ENCODE measurements at regions not wholly inside any gene's neighbourhood (a gene's known extent, or its start where the extent isn't known, plus 50 kb on each side); places are given as distances from the start of the nearest gene placed in this dataset.
"Not testable (repeated sequence)": the region's sequence is repeated elsewhere in the genome, so short reads cannot be mapped to it uniquely, and the experiment has no call there.

DNA sequence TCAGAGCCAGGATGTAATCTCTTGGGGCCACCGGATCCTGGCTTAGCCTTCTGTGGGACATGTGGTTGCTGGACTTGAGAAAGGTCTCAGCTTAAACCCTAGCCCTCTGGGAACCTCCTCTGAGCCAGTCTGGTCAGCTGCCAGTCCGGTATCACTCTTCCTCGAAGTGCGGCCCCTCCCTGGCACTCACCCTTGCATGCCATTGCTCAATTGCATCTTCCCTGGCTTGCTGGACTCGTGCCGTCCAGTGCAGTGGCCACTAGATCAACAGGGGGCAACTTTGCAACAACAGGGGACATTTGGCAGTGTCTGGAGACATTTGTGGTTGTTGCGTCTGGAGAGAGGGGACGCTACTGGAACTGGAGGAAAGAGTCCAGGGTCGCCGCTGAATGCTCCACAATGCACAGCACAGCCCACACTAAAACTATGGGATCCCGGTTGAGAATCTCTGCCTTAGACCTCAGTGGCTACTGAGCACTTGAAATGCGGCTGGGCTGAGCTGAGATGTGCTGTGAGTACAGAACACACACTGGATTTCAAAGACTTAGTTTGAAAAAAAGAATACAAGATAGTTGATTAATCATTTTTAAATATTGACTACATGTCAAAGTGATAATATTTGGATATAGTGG, 152.1 kb downstream of the TFAP2C start:
- Mint-ChIP-seq H3K4me3 (no peak overlapping the region), H3K27me3 (ENCODE audit: low read depth) (peaks cover 8% of the 10 kb centered on the region), H3K9me3 (no peaks in the 10 kb centered on the region), H3K36me3 (ENCODE audit: insufficient read depth in 1 of 3, low read depth in 3 of 3) (no peaks in the 10 kb centered on the region), H3K27ac (peak overlapping the region in 1 of 3 experiments; percentile 11; a peak in 1 of 7 replicates), H3K4me1 (peaks cover 21 to 29% of the 10 kb centered on the region in 2 experiments)
- H3K18ac ChIP-seq (ENCODE audit: insufficient read length, low read depth, low read length), result no peak overlapping the region
- no peak overlapping the region for H4K91ac ChIP-seq (ENCODE audit: insufficient read length, low read depth, low read length)
- H2AK5ac ChIP-seq (ENCODE audit: insufficient read length, low read length), result no peak overlapping the region
- TF ChIP-seq, protein P1, sequence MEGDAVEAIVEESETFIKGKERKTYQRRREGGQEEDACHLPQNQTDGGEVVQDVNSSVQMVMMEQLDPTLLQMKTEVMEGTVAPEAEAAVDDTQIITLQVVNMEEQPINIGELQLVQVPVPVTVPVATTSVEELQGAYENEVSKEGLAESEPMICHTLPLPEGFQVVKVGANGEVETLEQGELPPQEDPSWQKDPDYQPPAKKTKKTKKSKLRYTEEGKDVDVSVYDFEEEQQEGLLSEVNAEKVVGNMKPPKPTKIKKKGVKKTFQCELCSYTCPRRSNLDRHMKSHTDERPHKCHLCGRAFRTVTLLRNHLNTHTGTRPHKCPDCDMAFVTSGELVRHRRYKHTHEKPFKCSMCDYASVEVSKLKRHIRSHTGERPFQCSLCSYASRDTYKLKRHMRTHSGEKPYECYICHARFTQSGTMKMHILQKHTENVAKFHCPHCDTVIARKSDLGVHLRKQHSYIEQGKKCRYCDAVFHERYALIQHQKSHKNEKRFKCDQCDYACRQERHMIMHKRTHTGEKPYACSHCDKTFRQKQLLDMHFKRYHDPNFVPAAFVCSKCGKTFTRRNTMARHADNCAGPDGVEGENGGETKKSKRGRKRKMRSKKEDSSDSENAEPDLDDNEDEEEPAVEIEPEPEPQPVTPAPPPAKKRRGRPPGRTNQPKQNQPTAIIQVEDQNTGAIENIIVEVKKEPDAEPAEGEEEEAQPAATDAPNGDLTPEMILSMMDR (conservative IDR thresholded peaks at IDR 0.05), result no peak
- no peak overlapping the region for H4K8ac ChIP-seq (replicated peaks; ENCODE audit: insufficient read length, low read depth, low read length)
- DNase-seq, result no peak
- no peaks in the 10 kb centered on the region for H4K20me1 ChIP-seq (ENCODE audit: control insufficient read depth, insufficient read depth, insufficient read length)
- no peaks in the 10 kb centered on the region for H3K79me1 ChIP-seq (ENCODE audit: insufficient read depth, low read depth, low read length, poor library complexity, severe bottlenecking)
- H2BK12ac ChIP-seq (ENCODE audit: insufficient read length, low read depth, low read length), result no peak overlapping the region
- no peak overlapping the region for H3K27ac ChIP-seq (ENCODE audit: insufficient read length, low read depth, low read length)
- H2BK5ac ChIP-seq (ENCODE audit: insufficient read length, low read length), result no peak overlapping the region
- H3K14ac ChIP-seq (ENCODE audit: insufficient read depth, low read length), result no peak overlapping the region; the same call in 1 of the 2 replicates
- H2BK15ac ChIP-seq (ENCODE audit: low read depth, low read length), result no peak overlapping the region
- no peaks in the 10 kb centered on the region for H3K79me2 ChIP-seq (ENCODE audit: insufficient read depth, low read length)
- H3K9ac ChIP-seq (ENCODE audit: extremely low read depth, insufficient read length, low read length), result no peak overlapping the region
- H3K4ac ChIP-seq (ENCODE audit: low read depth, low read length), result no peak overlapping the region
- H3K56ac ChIP-seq (ENCODE audit: insufficient read length, low read depth, low read length), result no peak overlapping the region
- no peaks in the 10 kb centered on the region for H3K23me2 ChIP-seq (ENCODE audit: insufficient read length, low read depth, low read length, poor library complexity, severe bottlenecking)
- H2BK120ac ChIP-seq (ENCODE audit: low read depth, low read length, poor library complexity, severe bottlenecking), result no peak overlapping the region
- no peak overlapping the region for H2BK20ac ChIP-seq (ENCODE audit: low read depth, low read length, poor library complexity, severe bottlenecking)
- WGBS (ENCODE audit: extremely low coverage, insufficient read length, low lambda C conversion rate), result no CpG with 5 or more reads among the region's 12 CpGs
- no peak overlapping the region for H3T11ph ChIP-seq (ENCODE audit: low read length)
- H4K5ac ChIP-seq (ENCODE audit: insufficient read length, low read depth, low read length), result no peak overlapping the region
- H3K27me3 ChIP-seq (ENCODE audit: insufficient read depth, low read length), result no peaks in the 10 kb centered on the region; the same call in 1 of the 2 replicates
- no peak overlapping the region for H3K23ac ChIP-seq (ENCODE audit: insufficient read length, low read depth, low read length)
- no peak overlapping the region for H2AFZ ChIP-seq (ENCODE audit: low read length)
- H3K9me3 ChIP-seq (ENCODE audit: control insufficient read depth, low read depth, low read length), result no peaks in the 10 kb centered on the region
- H3K4me1 ChIP-seq (ENCODE audit: insufficient read depth, low read length), result no peaks in the 10 kb centered on the region; the same call in 1 of the 2 replicates
- H3K4me2 ChIP-seq (ENCODE audit: insufficient read depth, insufficient read length, low read length), result no peak overlapping the region

DNA sequence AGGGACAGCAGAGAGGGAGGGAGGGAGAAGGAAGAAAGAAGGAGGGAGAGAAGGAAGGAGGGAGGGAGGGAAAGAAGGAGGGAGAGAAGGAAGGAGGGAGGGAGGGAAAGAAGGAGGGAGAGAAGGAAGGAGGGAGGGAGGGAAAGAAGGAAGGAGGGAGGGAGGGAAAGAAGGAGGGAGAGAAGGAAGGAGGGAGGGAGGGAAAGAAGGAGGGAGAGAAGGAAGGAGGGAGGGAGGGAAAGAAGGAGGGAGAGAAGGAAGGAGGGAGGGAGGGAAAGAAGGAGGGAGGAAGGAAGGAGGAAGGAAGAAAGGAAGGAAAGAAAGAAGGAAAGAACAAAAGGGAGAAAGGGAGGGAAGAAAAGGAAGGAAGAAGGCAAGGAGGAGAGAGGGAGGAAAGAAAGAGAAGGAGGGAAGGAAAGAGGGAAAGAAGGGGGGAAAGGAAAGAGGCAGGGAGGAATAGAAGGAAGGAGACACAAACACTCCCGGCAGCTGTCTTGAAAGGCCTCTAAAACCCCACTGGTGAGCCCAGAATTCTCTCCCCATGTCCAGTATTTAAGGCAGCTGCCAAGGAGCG, 153.0 kb downstream of the TFAP2C start:
- not testable (repeated sequence) for H3K4ac ChIP-seq (ENCODE audit: low read depth, low read length); H3K4me2 ChIP-seq (ENCODE audit: insufficient read depth, insufficient read length, low read length); H2BK15ac ChIP-seq (ENCODE audit: low read depth, low read length); H2BK120ac ChIP-seq (ENCODE audit: low read depth, low read length, poor library complexity, severe bottlenecking); H3K27ac ChIP-seq (ENCODE audit: insufficient read length, low read depth, low read length); H4K5ac ChIP-seq (ENCODE audit: insufficient read length, low read depth, low read length); H4K20me1 ChIP-seq (ENCODE audit: control insufficient read depth, insufficient read depth, insufficient read length); H2AK5ac ChIP-seq (ENCODE audit: insufficient read length, low read length); H3K4me3 Mint-ChIP-seq; H3K27ac Mint-ChIP-seq; H3K18ac ChIP-seq (ENCODE audit: insufficient read length, low read depth, low read length); DNase-seq; H3T11ph ChIP-seq (ENCODE audit: low read length); H2BK20ac ChIP-seq (ENCODE audit: low read depth, low read length, poor library complexity, severe bottlenecking); H3K56ac ChIP-seq (ENCODE audit: insufficient read length, low read depth, low read length); H4K8ac ChIP-seq (replicated peaks; ENCODE audit: insufficient read length, low read depth, low read length); H3K23ac ChIP-seq (ENCODE audit: insufficient read length, low read depth, low read length); H3K23me2 ChIP-seq (ENCODE audit: insufficient read length, low read depth, low read length, poor library complexity, severe bottlenecking); H3K27me3 ChIP-seq (ENCODE audit: insufficient read depth, low read length); H3K79me1 ChIP-seq (ENCODE audit: insufficient read depth, low read depth, low read length, poor library complexity, severe bottlenecking); H2AFZ ChIP-seq (ENCODE audit: low read length); H3K4me1 ChIP-seq (ENCODE audit: insufficient read depth, low read length); H3K9me3 ChIP-seq (ENCODE audit: control insufficient read depth, low read depth, low read length); H3K14ac ChIP-seq (ENCODE audit: insufficient read depth, low read length); H3K36me3 Mint-ChIP-seq (ENCODE audit: insufficient read depth in 1 of 3, low read depth in 3 of 3); H4K91ac ChIP-seq (ENCODE audit: insufficient read length, low read depth, low read length); H2BK5ac ChIP-seq (ENCODE audit: insufficient read length, low read length); H3K9ac ChIP-seq (ENCODE audit: extremely low read depth, insufficient read length, low read length); H3K27me3 Mint-ChIP-seq (ENCODE audit: low read depth); H3K9me3 Mint-ChIP-seq; H2BK12ac ChIP-seq (ENCODE audit: insufficient read length, low read depth, low read length); H3K79me2 ChIP-seq (ENCODE audit: insufficient read depth, low read length)
- WGBS (ENCODE audit: extremely low coverage, insufficient read length, low lambda C conversion rate), result no CpG with 5 or more reads among the region's 2 CpGs
- H3K4me1 Mint-ChIP-seq, result peaks cover 21 to 31% of the 10 kb centered on the region in 2 experiments
